ENCODE measurements at regions not wholly inside any gene's neighbourhood (a gene's known extent, or its start where the extent isn't known, plus 50 kb on each side); places are given as distances from the start of the nearest gene placed in this dataset.

DNA sequence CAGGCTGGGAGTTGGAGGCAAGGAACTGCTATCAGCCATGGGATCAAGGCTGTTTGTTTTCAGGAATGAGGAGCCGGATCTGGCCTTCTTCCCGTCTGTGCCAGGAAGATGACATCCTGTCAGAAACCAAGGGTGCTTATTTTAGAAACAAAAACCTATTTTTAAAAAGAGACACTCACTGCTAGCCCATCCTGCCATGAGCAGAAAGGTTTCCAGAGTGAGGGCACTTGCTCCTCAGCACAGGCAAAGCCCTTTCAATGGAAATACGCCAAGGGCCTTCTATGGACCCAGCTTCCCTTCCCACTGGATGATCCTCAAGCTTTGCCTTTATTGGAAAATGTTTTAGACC, 132.6 kb upstream of the FSTL4 start:
- no peak for TF ChIP-seq ARNTL (CRISPR knock-in tag; IDR thresholded peaks at IDR 0.05; ENCODE audit: borderline replicate concordance, low read depth)
- no peak for TF ChIP-seq ZNF70 (CRISPR knock-in tag; IDR thresholded peaks at IDR 0.05)
- TF ChIP-seq, protein P1, sequence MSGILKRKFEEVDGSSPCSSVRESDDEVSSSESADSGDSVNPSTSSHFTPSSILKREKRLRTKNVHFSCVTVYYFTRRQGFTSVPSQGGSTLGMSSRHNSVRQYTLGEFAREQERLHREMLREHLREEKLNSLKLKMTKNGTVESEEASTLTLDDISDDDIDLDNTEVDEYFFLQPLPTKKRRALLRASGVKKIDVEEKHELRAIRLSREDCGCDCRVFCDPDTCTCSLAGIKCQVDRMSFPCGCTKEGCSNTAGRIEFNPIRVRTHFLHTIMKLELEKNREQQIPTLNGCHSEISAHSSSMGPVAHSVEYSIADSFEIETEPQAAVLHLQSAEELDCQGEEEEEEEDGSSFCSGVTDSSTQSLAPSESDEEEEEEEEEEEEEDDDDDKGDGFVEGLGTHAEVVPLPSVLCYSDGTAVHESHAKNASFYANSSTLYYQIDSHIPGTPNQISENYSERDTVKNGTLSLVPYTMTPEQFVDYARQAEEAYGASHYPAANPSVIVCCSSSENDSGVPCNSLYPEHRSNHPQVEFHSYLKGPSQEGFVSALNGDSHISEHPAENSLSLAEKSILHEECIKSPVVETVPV (CRISPR knock-in tag; IDR thresholded peaks at IDR 0.05), result no peak
- TF ChIP-seq CSDC2 (CRISPR knock-in tag; IDR thresholded peaks at IDR 0.05), result no peak
- TF ChIP-seq RARB (CRISPR knock-in tag; IDR thresholded peaks at IDR 0.05), result no peak
- no peak for TF ChIP-seq TCF4 (CRISPR knock-in tag; IDR thresholded peaks at IDR 0.05; ENCODE audit: borderline replicate concordance)
- no peak for TF ChIP-seq TOX (CRISPR knock-in tag; IDR thresholded peaks at IDR 0.05; ENCODE audit: borderline replicate concordance)
- TF ChIP-seq ZNF565 (CRISPR knock-in tag; conservative IDR thresholded peaks at IDR 0.05; ENCODE audit: low read depth), result no peak
- no peak for TF ChIP-seq ESRRG (CRISPR knock-in tag; IDR thresholded peaks at IDR 0.05)
- TF ChIP-seq ZC3H10 (CRISPR knock-in tag; IDR thresholded peaks at IDR 0.05), result no peak
- no peak for TF ChIP-seq ISL1 (CRISPR knock-in tag; IDR thresholded peaks at IDR 0.05)
- TF ChIP-seq, protein P2, sequence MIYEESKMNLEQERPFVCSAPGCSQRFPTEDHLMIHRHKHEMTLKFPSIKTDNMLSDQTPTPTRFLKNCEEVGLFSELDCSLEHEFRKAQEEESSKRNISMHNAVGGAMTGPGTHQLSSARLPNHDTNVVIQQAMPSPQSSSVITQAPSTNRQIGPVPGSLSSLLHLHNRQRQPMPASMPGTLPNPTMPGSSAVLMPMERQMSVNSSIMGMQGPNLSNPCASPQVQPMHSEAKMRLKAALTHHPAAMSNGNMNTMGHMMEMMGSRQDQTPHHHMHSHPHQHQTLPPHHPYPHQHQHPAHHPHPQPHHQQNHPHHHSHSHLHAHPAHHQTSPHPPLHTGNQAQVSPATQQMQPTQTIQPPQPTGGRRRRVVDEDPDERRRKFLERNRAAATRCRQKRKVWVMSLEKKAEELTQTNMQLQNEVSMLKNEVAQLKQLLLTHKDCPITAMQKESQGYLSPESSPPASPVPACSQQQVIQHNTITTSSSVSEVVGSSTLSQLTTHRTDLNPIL (CRISPR knock-in tag; IDR thresholded peaks at IDR 0.05; ENCODE audit: low read depth), result no peak

DNA sequence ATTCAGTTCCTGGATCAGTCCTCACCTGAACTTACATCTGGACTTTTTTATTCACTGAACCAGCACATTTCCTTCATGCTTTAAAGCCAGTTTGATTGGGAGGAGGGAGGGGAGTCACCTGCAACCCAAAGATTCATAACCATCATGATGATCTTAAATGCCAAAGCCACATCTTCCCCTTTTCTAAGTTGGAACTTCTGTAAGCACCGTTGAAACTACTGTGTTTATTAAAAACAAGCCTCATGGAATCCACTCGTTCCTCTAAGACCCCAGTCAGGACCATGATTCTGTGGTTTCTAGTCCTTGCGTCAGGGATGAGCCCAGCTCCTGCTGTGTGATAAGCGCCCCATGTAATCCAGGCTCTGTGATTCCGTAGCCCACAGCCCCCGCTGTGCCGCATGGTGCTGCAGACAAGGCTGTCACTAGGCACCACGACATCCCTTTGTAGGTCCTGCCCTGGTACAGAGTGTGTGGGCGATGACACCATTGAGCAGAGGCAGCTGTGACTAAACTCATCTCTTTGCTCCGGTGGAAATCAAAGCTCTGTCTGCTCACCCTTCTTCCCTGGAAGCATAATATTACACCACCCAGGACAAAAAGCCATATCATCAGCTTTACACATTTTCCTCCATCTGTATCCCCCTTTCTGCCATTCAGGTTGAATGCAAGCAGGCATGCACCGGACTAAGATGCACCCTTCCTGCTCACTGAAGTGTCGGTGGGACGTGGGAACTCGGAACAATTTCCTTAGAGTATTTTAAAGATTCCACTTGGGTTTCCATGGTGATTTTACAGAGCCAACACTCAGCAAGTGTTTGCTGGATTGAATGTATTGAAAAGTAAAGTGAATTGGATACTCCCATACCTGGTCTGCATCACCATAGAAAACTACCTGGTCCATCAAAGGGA, 132.0 kb upstream of the FSTL4 start:
- TF ChIP-seq, protein P2 (CRISPR knock-in tag; IDR thresholded peaks at IDR 0.05; ENCODE audit: low read depth), result no peak
- TF ChIP-seq SNAI2 (CRISPR knock-in tag; IDR thresholded peaks at IDR 0.05) (no peak), ZC3H10 (CRISPR knock-in tag; IDR thresholded peaks at IDR 0.05) (no peak), ZNF565 (CRISPR knock-in tag; conservative IDR thresholded peaks at IDR 0.05; ENCODE audit: low read depth) (no peak), OSR1 (CRISPR knock-in tag; IDR thresholded peaks at IDR 0.05) (no peak), ZFP30 (CRISPR knock-in tag; IDR thresholded peaks at IDR 0.05) (no peak), PPARA (CRISPR knock-in tag; IDR thresholded peaks at IDR 0.05; ENCODE audit: borderline replicate concordance) (no peak), ZNF8 (CRISPR knock-in tag; IDR thresholded peaks at IDR 0.05) (no peak)

More for the DNA sequence above, 132.6 kb upstream of the FSTL4 start:
- no peak for ATAC-seq

DNA sequence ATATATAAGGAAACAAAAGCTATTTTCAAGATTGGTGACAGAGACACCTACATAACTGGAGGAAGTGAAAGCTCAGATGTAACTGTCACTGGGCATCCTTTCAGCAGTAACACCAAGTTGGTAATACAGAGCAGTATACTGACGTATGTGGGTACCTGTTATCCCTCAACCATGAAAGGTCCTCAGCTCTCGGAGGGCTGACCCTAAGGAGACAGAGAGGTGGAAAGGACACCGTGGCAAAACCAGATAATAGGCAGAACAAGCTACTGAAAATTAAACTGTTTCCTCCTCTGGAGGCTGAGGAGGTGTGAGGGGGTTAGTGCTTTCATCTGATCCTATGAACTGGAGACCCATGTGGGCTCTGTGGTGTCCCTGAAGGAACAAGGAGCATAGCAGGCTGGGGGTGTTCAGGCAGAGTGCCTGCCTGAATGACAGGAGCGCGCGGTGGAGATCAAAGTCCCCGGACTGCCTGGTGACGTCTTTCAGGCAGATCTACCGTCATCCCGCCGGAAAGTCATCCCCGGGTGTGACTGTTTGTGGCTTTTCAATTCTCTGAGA, 130.2 kb upstream of the FSTL4 start:
- TF ChIP-seq ZFP30 (CRISPR knock-in tag; IDR thresholded peaks at IDR 0.05) (no peak), ARNTL (CRISPR knock-in tag; IDR thresholded peaks at IDR 0.05; ENCODE audit: borderline replicate concordance, low read depth) (no peak), TCF4 (CRISPR knock-in tag; IDR thresholded peaks at IDR 0.05; ENCODE audit: borderline replicate concordance) (no peak), SNAI2 (CRISPR knock-in tag; IDR thresholded peaks at IDR 0.05) (no peak), PPARA (CRISPR knock-in tag; IDR thresholded peaks at IDR 0.05; ENCODE audit: borderline replicate concordance) (no peak), ZC3H10 (CRISPR knock-in tag; IDR thresholded peaks at IDR 0.05) (no peak), TOX (CRISPR knock-in tag; IDR thresholded peaks at IDR 0.05; ENCODE audit: borderline replicate concordance) (no peak), CSDC2 (CRISPR knock-in tag; IDR thresholded peaks at IDR 0.05) (no peak), BACH2 (CRISPR knock-in tag; IDR thresholded peaks at IDR 0.05; ENCODE audit: borderline replicate concordance) (no peak), GLIS3 (CRISPR knock-in tag; IDR thresholded peaks at IDR 0.05) (no peak), ZNF565 (CRISPR knock-in tag; conservative IDR thresholded peaks at IDR 0.05; ENCODE audit: low read depth) (no peak), ZNF70 (CRISPR knock-in tag; IDR thresholded peaks at IDR 0.05) (no peak), ZFP3 (CRISPR knock-in tag; IDR thresholded peaks at IDR 0.05) (no peak), RARB (CRISPR knock-in tag; IDR thresholded peaks at IDR 0.05) (no peak), ESRRG (CRISPR knock-in tag; IDR thresholded peaks at IDR 0.05) (no peak), ZNF8 (CRISPR knock-in tag; IDR thresholded peaks at IDR 0.05) (no peak)
- TF ChIP-seq, protein P2 (CRISPR knock-in tag; IDR thresholded peaks at IDR 0.05; ENCODE audit: low read depth), result no peak
- TF ChIP-seq, protein P3, sequence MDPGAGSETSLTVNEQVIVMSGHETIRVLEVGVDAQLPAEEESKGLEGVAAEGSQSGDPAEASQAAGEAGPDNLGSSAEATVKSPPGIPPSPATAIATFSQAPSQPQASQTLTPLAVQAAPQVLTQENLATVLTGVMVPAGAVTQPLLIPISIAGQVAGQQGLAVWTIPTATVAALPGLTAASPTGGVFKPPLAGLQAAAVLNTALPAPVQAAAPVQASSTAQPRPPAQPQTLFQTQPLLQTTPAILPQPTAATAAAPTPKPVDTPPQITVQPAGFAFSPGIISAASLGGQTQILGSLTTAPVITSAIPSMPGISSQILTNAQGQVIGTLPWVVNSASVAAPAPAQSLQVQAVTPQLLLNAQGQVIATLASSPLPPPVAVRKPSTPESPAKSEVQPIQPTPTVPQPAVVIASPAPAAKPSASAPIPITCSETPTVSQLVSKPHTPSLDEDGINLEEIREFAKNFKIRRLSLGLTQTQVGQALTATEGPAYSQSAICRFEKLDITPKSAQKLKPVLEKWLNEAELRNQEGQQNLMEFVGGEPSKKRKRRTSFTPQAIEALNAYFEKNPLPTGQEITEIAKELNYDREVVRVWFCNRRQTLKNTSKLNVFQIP (CRISPR knock-in tag; IDR thresholded peaks at IDR 0.05; ENCODE audit: borderline replicate concordance, low read depth), result no peak
- TF ChIP-seq, protein P1 (CRISPR knock-in tag; IDR thresholded peaks at IDR 0.05), result no peak
- TF ChIP-seq, protein P4, sequence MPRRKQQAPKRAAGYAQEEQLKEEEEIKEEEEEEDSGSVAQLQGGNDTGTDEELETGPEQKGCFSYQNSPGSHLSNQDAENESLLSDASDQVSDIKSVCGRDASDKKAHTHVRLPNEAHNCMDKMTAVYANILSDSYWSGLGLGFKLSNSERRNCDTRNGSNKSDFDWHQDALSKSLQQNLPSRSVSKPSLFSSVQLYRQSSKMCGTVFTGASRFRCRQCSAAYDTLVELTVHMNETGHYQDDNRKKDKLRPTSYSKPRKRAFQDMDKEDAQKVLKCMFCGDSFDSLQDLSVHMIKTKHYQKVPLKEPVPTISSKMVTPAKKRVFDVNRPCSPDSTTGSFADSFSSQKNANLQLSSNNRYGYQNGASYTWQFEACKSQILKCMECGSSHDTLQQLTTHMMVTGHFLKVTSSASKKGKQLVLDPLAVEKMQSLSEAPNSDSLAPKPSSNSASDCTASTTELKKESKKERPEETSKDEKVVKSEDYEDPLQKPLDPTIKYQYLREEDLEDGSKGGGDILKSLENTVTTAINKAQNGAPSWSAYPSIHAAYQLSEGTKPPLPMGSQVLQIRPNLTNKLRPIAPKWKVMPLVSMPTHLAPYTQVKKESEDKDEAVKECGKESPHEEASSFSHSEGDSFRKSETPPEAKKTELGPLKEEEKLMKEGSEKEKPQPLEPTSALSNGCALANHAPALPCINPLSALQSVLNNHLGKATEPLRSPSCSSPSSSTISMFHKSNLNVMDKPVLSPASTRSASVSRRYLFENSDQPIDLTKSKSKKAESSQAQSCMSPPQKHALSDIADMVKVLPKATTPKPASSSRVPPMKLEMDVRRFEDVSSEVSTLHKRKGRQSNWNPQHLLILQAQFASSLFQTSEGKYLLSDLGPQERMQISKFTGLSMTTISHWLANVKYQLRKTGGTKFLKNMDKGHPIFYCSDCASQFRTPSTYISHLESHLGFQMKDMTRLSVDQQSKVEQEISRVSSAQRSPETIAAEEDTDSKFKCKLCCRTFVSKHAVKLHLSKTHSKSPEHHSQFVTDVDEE (CRISPR knock-in tag; IDR thresholded peaks at IDR 0.05), result no peak
- ATAC-seq, result no peak

More for the DNA sequence above, 132.0 kb upstream of the FSTL4 start:
- no peak for ATAC-seq
